Stimulated activated CD8-positive, alpha-beta memory T cell treated with anti-CD3 and anti-CD28 coated beads, Interleukin-2, amount 100 ng/mL, for 48 hours (primary cell): ENCODE measurements at regions not wholly inside any gene's neighbourhood (a gene's known extent, or its start where the extent isn't known, plus 50 kb on each side); places are given as distances from the start of the nearest gene placed in this dataset.

Source experiments
- DNase-seq, 2 donors: peaks; one replicate each; pipeline ENCODE4 v3.0.0-alpha.2; 2020; ENCODE audit warnings: low read depth in 2 of 2

GRCh38 chr19:30170495-30171137 lies 201.6 kb upstream of the ZNF536 start:
- no peak for DNase-seq

GRCh38 chr19:30171138-30171635 lies 201.0 kb upstream of the ZNF536 start:
- no peak for DNase-seq

DNA sequence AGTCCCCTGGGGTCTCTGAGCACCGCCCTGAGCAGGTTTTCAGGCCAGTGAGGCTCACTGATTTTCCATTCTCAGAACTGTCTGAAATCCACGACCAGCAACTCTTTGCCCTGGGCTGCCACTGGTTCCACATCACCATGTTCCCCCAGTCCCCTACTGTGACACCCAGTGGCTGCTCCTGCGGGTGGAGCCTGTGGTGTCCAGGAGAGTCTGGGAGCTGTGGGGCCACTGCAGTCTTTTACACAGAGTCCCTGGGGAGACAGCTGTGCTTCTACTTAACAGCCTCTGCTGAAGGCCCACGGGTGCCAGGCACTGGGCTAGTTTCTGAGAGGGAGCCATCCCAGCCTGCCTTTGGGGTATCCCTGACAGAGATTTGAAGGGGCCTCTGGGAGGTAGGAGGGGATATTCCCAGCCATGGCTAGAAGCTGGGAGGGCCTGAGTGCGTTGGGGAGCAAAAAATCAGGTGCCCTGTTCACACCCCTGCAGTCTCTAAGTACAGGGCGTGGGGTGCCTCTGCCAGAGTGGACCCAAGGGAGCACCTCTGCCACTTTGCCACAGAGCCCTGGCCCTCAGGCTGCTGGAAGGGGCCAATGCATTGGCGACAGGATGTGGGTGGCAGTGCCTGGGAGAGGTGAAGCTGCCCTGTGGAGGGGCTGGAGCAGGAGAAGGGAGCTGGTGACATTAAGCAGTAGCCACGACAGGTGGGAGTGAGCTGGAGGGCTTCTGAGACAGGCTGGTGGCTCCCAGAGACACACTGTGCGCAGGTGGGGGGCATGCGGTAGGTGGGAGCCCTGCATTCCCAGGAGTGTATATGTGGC lies 200.2 kb upstream of the ZNF536 start:
- DNase-seq = no peak

- no peak for DNase-seq
Observed at GRCh38 chr19:30172613-30173242, 199.5 kb upstream of the ZNF536 start.

DNA sequence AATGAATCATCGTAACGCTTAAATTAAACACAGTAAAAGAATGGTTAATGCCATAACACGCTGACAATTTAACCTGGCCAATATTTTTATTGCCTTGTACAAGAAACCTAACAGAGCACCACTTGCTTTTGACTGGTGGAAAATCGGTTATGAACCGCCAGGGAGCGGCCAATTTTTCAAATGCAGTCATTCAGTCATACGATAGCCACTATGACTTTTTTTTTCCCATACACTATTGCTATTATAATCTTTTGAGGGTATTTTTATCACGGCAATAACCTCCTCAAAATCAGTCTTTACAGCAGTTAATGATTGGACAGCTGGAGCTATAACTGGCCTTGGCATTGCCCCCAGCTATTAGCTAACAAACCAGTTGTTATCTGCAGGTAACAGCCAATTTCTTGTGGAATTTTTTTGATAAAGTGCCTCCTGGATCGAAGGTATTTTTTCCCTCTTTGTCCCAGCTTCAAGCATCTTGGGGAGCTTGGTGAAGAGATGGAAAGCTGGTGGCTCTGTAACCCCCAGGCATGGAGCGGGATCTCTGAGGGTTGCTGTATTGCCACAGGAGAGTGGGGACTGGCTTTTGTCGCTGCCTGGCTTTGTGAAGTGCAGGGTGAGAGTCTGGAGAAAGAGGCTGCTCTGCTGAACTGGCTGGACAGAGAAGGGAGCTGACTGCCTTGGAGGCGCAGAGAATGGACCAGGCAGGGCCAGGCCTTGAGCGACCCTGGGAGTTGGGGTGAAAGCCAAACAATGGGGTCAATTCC lies 198.4 kb upstream of the ZNF536 start:
- no peak for DNase-seq

GRCh38 chr19:30174357-30174645 lies 197.9 kb upstream of the ZNF536 start:
- no peak for DNase-seq

DNA sequence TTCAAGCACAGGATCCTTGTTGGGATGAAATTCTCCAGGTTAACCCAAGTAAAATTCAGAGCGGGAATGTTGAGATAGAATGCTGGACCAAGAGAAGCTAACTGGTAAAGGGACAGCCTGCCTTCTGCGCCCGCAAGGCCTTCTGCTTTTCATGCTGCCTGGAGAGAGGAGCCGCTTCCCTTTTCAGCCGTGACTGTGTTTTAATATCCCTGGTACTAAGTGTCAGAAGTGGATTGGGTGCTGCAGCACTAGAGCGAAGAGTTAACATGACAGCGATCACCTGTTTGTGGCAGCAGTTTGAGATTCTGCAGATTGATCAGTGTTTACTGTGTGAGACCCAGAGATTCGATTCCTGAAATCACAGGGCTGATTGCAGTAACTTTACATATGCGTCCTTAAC lies 197.4 kb upstream of the ZNF536 start:
- no peak for DNase-seq

DNA sequence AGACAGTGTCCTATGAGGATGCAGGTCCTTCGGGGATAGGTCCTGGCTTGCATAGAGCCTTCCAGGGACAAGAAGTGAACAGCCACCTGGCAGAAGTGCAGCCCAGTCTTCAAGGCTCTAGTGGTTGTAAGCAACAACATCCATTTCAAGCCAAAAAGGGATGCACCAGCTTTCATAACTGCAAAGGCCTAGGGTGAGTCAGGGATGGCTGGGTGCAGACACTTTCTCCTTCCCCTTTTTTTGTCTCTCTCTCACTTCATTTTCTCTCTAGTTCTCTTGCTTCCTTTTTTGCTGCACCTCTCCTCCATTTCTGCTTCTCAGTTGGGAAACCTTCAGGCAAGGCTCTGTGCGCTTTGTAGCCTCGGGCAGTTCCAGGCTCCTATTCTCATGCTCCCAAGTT lies 196.2 kb upstream of the ZNF536 start:
- no peak for DNase-seq

- DNase-seq = no peak
Observed at GRCh38 chr19:30178721-30179402, 193.3 kb upstream of the ZNF536 start.

DNA sequence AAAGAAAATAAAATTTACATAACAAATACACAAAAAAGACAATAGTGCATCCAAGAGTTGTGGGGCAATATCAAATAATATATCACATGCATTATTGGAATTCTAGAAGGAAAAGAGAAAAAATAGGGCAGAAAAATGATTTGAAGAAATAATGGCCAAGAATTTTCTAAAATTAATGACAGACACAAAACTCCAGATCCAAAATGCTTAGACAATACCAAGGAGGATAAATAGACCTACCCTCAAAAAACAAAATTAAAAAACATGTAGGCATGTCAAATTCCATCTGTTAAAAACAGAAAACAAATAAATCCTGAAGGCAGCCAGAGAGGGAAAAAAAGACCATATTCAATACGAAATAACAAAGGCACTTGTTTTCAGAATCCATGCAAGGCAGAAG lies 191.5 kb upstream of the ZNF536 start:
- no peak for DNase-seq

- DNase-seq = no peak
Observed at GRCh38 chr19:30183807-30184490, 188.2 kb upstream of the ZNF536 start.

- no peak for DNase-seq
Observed at GRCh38 chr19:30202060-30202600, 170.1 kb upstream of the ZNF536 start.

GRCh38 chr19:30204721-30205120 lies 167.5 kb upstream of the ZNF536 start:
- no peak for DNase-seq

- no peak for DNase-seq
Observed at GRCh38 chr19:30206187-30206586, 166.0 kb upstream of the ZNF536 start.

DNA sequence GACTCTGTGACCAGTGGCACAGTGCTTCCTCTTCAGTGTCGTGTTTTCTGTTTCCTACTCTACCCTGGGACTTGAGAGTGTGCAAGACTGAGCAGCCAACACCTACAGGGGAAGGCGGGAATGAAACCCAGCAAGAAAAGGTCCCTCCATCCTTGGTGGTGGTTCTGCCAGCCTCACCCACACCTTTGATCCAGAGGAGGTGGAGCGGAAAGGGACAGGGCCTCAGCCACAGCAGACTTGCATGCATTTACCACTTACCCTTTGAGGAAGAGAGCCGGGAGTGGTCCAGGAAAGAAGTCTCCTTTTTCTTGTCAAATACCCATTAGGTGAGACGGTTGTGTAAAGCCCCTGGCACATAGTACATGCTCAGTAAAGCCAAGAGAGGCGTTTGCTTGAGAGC lies 164.8 kb upstream of the ZNF536 start:
- no peak for DNase-seq

GRCh38 chr19:30208436-30209060 lies 163.6 kb upstream of the ZNF536 start:
- DNase-seq = no peak

DNA sequence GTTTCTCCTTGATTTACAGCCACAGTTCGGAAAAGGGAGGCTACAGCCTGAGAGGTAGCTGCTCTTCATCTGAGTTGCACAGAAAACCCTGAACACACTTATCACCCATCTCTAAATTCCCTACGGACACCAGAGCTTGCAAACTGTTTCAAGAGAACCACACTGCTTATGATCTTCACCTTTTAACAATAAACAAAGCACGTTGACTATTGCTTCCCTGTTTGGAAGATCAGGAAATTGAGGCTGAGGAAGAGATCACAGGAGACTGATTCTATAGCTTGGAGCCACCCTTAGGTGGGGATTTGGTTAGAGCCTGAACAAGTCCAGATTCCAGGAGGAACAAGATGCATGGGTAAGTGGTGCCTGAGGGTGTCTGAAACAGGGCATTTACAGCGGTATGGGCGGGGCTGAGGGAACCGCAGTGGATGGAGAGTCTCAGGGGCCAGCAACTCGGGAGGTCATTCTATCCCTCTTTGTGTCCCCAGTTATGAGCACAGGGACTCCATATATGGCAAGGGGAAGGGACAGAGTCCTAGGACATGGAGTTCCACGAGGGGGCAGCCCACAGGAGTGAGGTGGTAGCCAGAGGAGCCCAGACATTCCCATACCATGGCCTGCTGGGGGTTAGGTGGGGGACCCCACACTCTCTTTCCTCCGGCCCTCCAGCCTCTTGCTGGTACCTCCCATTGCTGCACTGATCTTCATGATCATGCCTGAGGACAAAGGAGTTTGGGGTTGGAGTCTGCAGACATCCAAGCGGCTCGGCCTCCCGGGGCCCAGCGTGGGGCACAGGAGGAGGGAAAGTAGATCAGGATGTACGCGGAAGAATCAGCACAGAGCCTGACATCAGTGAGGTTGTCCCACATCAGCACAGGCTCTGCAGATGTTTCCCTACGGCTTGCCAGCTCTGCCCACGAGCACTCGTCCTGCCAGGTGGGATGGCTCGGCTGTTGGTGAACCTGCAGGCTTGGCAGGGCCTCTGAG lies 162.3 kb upstream of the ZNF536 start:
- no peak for DNase-seq

DNA sequence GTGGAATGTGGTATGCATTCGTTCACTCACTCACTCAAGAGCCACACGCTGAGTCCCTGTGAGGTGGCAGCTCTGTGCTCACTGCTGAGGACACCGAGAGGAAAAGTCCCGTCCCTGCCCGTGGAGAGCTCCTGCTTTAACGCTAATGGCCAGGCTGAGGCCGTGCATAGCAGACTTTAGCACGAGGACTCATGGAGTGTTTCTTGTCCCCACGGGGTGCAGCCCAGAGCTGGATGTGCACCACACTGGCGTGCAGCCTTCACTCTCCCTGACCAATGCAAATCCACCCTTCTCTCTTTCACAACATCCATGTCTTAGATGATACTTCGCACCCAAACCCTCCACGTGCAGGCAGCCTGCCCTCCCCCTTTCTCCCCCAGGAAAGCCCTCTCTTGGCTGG lies 159.6 kb upstream of the ZNF536 start:
- DNase-seq = no peak

GRCh38 chr19:30214651-30215051 lies 157.5 kb upstream of the ZNF536 start:
- DNase-seq = no peak
